Activated naive CD4-positive, alpha-beta T cell treated with anti-CD3 and anti-CD28 coated beads, Interleukin-2, amount 50 U/mL, for 24 hours (primary cell): ENCODE measurements at regions not wholly inside any gene's neighbourhood (a gene's known extent, or its start where the extent isn't known, plus 50 kb on each side); places are given as distances from the start of the nearest gene placed in this dataset.
"Not testable (repeated sequence)": the region's sequence is repeated elsewhere in the genome, so short reads cannot be mapped to it uniquely, and the experiment has no call there.

Source experiments
- H3K27ac Mint-ChIP-seq: one replicate; pipeline ENCODE4 v1.8.0; 2021; ENCODE audit warnings: mild to moderate bottlenecking, mixed read lengths
- H3K27me3 Mint-ChIP-seq: one replicate; pipeline ENCODE4 v1.8.0; 2021; ENCODE audit warnings: mixed read lengths
- H3K36me3 Mint-ChIP-seq: one replicate; pipeline ENCODE4 v1.8.0; 2021; ENCODE audit warnings: mixed read lengths
- H3K4me1 Mint-ChIP-seq: one replicate; pipeline ENCODE4 v1.8.0; 2021; ENCODE audit warnings: mixed read lengths
- H3K4me3 Mint-ChIP-seq: one replicate; pipeline ENCODE4 v1.8.0; 2021; ENCODE audit warnings: mild to moderate bottlenecking, mixed read lengths
- H3K9me3 Mint-ChIP-seq: one replicate; pipeline ENCODE4 v1.8.0; 2021; ENCODE audit warnings: mixed read lengths

DNA sequence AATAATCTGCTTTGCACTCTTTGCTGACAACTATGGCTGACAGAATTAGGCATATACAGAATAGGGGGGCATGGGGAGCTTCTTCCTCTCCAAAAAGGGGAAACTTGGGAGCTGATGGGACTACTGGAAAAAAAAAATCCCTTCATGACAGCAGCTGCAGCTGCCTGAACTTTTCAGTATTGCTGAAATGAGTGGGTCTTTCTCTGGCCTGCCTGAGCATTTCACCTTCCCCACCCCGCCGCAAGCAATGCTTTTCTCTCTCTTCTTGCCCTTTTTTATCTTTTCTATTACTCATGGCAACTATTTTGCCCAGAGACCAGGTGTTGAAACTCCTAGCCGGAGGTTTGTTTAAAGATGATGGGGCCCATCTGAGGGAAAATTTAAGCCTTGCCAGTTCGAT, 244.9 kb downstream of the SEMA3D start:
- Mint-ChIP-seq H3K4me3 (no peak overlapping the region), H3K4me1 (no peaks in the 10 kb centered on the region), H3K27me3 (no peaks in the 10 kb centered on the region), H3K9me3 (no peaks in the 10 kb centered on the region), H3K27ac (no peak overlapping the region), H3K36me3 (no peaks in the 10 kb centered on the region)

GRCh38 chr7:84941291-84941690, 245.6 kb downstream of the SEMA3D start:
- Mint-ChIP-seq H3K4me3 (no peak overlapping the region), H3K36me3 (no peaks in the 10 kb centered on the region), H3K27ac (no peak overlapping the region), H3K4me1 (no peaks in the 10 kb centered on the region), H3K27me3 (no peaks in the 10 kb centered on the region), H3K9me3 (no peaks in the 10 kb centered on the region)

DNA sequence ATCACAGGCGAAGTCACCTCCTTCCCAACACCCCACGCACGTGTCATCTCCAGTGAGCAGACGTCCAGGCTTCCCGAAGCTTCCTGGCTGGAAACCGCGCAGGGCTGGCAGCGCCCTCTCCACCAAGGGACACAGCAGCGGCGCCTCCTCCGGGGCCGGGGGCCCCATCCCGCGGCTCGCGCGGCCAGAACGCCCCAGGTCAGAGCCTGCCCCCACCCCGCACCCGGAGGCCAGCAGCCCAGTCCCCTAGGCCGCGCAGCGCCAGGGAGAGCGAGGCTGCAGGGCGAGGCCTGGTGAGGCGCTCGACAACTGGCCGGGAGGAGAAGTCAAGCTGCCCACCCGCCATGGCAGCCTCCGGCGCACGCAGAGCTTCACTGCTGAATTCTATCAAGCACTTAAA, 247.0 kb downstream of the SEMA3D start:
- Mint-ChIP-seq H3K4me3 (no peak overlapping the region), H3K27me3 (no peaks in the 10 kb centered on the region), H3K4me1 (no peaks in the 10 kb centered on the region), H3K9me3 (no peaks in the 10 kb centered on the region), H3K27ac (no peak overlapping the region), H3K36me3 (no peaks in the 10 kb centered on the region)

DNA sequence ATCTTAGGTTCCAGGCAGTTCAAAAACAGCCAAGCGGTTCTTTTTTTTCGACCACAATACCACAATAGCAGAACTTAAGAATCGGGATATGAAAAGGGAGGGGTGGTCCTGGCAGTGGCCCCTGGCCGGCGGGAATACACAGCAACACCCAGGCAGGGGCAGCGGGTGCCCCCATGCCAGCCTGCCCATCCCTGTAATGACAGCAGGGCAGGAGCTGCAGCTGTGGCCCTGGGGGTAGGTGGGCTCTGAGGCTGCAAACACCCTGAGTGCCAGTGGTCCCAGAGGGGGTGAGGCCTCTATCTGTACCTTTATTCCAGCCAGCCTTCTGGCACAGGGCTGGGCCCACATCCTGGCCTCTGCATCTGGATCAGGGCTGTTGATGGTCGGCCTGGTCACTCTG, 247.4 kb downstream of the SEMA3D start:
- Mint-ChIP-seq H3K27ac (no peak overlapping the region), H3K4me1 (no peaks in the 10 kb centered on the region), H3K9me3 (no peaks in the 10 kb centered on the region), H3K36me3 (no peaks in the 10 kb centered on the region), H3K27me3 (no peaks in the 10 kb centered on the region), H3K4me3 (no peak overlapping the region)

GRCh38 chr7:84924353-84924752, 262.5 kb downstream of the SEMA3D start:
- H3K36me3 Mint-ChIP-seq, result no peaks in the 10 kb centered on the region
- no peak overlapping the region for H3K4me3 Mint-ChIP-seq
- H3K27ac Mint-ChIP-seq, result no peak overlapping the region
- no peaks in the 10 kb centered on the region for H3K4me1 Mint-ChIP-seq
- H3K27me3 Mint-ChIP-seq, result no peaks in the 10 kb centered on the region
- no peaks in the 10 kb centered on the region for H3K9me3 Mint-ChIP-seq

GRCh38 chr7:84923348-84923747, 263.5 kb downstream of the SEMA3D start:
- Mint-ChIP-seq H3K9me3 (no peaks in the 10 kb centered on the region), H3K4me1 (no peaks in the 10 kb centered on the region), H3K4me3 (no peak overlapping the region), H3K27ac (no peak overlapping the region), H3K27me3 (no peaks in the 10 kb centered on the region), H3K36me3 (no peaks in the 10 kb centered on the region)

- Mint-ChIP-seq H3K27ac (no peak overlapping the region), H3K27me3 (no peaks in the 10 kb centered on the region), H3K9me3 (no peaks in the 10 kb centered on the region), H3K4me3 (no peak overlapping the region), H3K36me3 (no peaks in the 10 kb centered on the region), H3K4me1 (no peaks in the 10 kb centered on the region)
Observed at GRCh38 chr7:84921154-84921553, 265.7 kb downstream of the SEMA3D start.

GRCh38 chr7:84916973-84917372, 269.9 kb downstream of the SEMA3D start:
- not testable (repeated sequence) for H3K36me3 Mint-ChIP-seq, H3K27me3 Mint-ChIP-seq, H3K9me3 Mint-ChIP-seq, H3K27ac Mint-ChIP-seq, H3K4me1 Mint-ChIP-seq, H3K4me3 Mint-ChIP-seq

- H3K9me3 Mint-ChIP-seq, result no peaks in the 10 kb centered on the region
- H3K27me3 Mint-ChIP-seq, result no peaks in the 10 kb centered on the region
- H3K27ac Mint-ChIP-seq, result no peak overlapping the region
- no peak overlapping the region for H3K4me3 Mint-ChIP-seq
- no peaks in the 10 kb centered on the region for H3K36me3 Mint-ChIP-seq
- H3K4me1 Mint-ChIP-seq, result no peaks in the 10 kb centered on the region
Observed at GRCh38 chr7:84916161-84916560, 270.7 kb downstream of the SEMA3D start.

DNA sequence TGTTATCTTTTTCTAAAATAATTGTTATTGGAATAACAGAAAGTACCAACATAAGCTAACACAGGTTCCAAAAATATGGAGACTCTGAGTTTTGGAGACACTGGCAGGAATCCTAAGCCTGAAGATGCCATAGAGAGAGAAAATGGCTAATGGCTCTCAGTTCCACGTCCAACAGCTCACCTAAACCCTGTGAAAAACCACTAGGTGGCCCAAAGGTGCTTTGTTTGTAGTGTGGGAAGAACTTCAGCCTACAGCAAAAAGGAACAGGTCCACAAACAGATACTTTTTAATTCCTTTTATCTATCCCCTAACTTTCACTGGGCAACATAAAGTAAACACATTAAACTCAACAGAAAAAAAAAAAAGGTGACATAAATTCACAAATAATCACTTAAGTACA, 272.3 kb downstream of the SEMA3D start:
- Mint-ChIP-seq H3K27ac (no peak overlapping the region), H3K9me3 (no peaks in the 10 kb centered on the region), H3K4me1 (no peaks in the 10 kb centered on the region), H3K4me3 (no peak overlapping the region), H3K27me3 (no peaks in the 10 kb centered on the region), H3K36me3 (no peaks in the 10 kb centered on the region)

DNA sequence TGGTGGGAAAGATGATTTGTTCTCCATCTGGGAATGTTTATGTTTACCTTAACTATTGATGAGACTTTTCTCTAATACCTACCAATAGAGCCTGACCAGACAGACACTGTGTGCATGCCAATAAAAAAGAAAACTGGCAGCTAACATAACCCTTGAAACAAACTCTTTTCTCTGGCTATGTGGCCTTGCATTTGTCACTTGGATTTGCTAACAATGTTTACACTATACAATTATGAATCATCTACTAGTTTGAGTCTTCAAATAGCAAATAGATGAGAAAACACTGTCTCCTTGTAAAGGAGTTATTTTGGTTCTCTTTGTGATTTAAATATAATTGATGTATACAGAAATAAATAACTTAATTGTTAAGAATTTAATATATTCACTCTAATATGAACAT, 273.1 kb downstream of the SEMA3D start:
- H3K9me3 Mint-ChIP-seq, result no peaks in the 10 kb centered on the region
- no peak overlapping the region for H3K27ac Mint-ChIP-seq

DNA sequence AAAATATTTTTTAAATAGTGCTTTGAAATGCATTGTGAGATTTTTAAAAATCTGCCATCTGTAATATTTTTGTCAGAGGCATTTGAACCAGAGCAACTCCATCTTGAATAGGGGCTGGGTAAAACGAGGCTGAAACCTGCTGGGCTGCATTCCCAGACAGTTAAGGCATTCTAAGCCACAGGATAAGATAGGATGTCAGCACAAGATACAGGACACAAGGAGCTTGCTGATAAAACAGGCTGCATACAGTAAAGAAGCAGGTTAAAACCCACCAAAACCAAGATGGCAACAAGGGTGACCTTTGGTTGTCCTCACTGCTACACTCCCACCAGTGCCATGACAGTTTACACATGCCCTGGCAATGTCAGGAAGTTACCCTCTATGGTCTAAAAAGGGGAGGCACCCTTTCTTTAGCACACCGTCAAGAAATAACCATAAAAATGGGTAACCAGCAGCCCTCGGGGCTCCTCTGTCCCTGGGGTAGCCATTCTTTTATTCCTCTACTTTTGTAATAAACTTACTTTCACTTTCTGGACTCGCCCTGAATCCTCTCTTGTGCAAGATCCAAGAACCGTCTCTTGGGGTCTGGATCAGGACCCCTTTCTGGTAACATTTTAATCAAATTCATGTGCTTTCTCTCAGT, 273.7 kb downstream of the SEMA3D start:
- Mint-ChIP-seq H3K4me3 (no peak overlapping the region), H3K4me1 (no peaks in the 10 kb centered on the region), H3K27ac (no peak overlapping the region), H3K27me3 (no peaks in the 10 kb centered on the region), H3K9me3 (no peaks in the 10 kb centered on the region), H3K36me3 (no peaks in the 10 kb centered on the region)

More for the DNA sequence above, 273.1 kb downstream of the SEMA3D start:
- H3K4me1 Mint-ChIP-seq, result no peaks in the 10 kb centered on the region
- no peaks in the 10 kb centered on the region for H3K36me3 Mint-ChIP-seq
- H3K27me3 Mint-ChIP-seq, result no peaks in the 10 kb centered on the region
- H3K4me3 Mint-ChIP-seq, result no peak overlapping the region

- no peaks in the 10 kb centered on the region for H3K9me3 Mint-ChIP-seq
- H3K36me3 Mint-ChIP-seq, result no peaks in the 10 kb centered on the region
- no peak overlapping the region for H3K27ac Mint-ChIP-seq
- no peaks in the 10 kb centered on the region for H3K27me3 Mint-ChIP-seq
- H3K4me1 Mint-ChIP-seq, result no peaks in the 10 kb centered on the region
- H3K4me3 Mint-ChIP-seq, result no peak overlapping the region
Observed at GRCh38 chr7:84912537-84912936, 274.3 kb downstream of the SEMA3D start.

DNA sequence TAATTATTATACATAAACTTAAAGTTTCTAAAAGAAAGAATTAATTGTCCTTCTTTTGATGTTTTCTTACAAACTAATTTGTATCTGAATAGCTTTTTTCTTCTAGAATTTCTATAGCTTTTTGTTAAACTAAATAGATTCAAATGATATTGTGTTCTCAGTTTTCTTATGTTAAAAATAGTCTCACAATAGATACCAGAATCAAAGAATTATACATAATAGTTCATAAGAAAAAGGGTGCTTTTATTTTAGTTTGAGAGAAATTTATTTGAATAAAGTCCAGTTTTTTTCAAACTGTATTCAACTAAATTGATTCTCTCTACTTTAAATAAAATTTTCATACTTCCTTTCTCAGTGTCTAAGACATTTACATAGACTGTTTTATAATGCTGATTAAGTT, 274.8 kb downstream of the SEMA3D start:
- no peaks in the 10 kb centered on the region for H3K36me3 Mint-ChIP-seq
- H3K27me3 Mint-ChIP-seq, result no peaks in the 10 kb centered on the region
- H3K9me3 Mint-ChIP-seq, result no peaks in the 10 kb centered on the region
- no peaks in the 10 kb centered on the region for H3K4me1 Mint-ChIP-seq
- H3K27ac Mint-ChIP-seq, result no peak overlapping the region
- H3K4me3 Mint-ChIP-seq, result no peak overlapping the region

GRCh38 chr7:84911077-84911476, 275.8 kb downstream of the SEMA3D start:
- Mint-ChIP-seq H3K36me3 (no peaks in the 10 kb centered on the region), H3K4me1 (no peaks in the 10 kb centered on the region), H3K27me3 (no peaks in the 10 kb centered on the region), H3K4me3 (no peak overlapping the region), H3K9me3 (no peaks in the 10 kb centered on the region), H3K27ac (no peak overlapping the region)

DNA sequence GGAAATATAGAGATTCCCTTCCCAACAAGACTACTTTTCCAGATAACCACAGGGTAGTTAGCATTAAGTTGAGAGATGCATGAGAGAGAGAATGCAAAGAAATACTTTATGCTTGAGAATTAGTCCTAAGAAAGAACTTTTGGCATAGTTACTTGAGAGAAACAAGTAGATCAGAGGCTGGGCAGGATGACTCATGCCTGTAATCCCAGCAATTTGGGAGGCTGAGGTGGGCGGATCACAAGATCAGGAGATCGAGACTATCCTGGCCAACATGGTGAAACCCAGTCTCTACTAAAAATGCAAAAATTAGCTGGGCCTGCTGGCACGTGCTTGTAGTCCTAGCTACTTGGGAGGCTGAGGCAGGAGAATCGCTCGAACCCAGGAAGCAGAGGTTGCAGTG, 276.5 kb downstream of the SEMA3D start:
- H3K27ac Mint-ChIP-seq, H3K4me1 Mint-ChIP-seq, H3K4me3 Mint-ChIP-seq, H3K9me3 Mint-ChIP-seq, H3K27me3 Mint-ChIP-seq, H3K36me3 Mint-ChIP-seq: not testable (repeated sequence)

DNA sequence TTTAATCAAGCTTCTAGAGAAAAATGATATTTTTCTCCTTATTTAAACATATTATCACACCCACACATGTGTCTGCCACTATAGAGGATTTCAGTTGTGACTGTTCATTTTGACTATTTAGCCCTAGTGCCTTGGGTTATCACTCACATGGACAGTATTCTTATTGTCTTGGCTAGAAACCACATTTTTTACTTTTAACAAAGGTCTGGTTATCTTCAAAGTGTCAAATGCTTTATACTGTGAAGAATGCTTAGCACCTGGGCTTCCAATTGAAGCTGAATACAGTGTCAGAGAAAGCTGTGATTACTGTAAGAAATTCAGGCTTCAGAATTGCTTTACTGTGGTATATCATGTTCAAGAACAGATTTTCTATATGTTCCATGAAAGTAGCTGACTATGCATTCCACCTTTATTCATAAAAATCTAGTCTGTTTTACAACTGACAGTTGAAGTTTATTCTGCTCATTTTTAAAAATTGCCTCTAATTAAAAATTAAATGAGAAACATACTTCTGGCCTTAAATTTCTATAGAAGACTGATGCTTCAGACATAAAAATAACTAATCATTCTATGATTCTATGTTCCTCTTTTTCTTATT, 278.6 kb downstream of the SEMA3D start:
- no peak overlapping the region for H3K4me3 Mint-ChIP-seq
- H3K4me1 Mint-ChIP-seq, result no peaks in the 10 kb centered on the region
- H3K27ac Mint-ChIP-seq, result no peak overlapping the region
- no peaks in the 10 kb centered on the region for H3K36me3 Mint-ChIP-seq
- H3K27me3 Mint-ChIP-seq, result no peaks in the 10 kb centered on the region
- no peaks in the 10 kb centered on the region for H3K9me3 Mint-ChIP-seq
